ENCODE measurements at regions not wholly inside any gene's neighbourhood (a gene's known extent, or its start where the extent isn't known, plus 50 kb on each side); places are given as distances from the start of the nearest gene placed in this dataset.

DNA sequence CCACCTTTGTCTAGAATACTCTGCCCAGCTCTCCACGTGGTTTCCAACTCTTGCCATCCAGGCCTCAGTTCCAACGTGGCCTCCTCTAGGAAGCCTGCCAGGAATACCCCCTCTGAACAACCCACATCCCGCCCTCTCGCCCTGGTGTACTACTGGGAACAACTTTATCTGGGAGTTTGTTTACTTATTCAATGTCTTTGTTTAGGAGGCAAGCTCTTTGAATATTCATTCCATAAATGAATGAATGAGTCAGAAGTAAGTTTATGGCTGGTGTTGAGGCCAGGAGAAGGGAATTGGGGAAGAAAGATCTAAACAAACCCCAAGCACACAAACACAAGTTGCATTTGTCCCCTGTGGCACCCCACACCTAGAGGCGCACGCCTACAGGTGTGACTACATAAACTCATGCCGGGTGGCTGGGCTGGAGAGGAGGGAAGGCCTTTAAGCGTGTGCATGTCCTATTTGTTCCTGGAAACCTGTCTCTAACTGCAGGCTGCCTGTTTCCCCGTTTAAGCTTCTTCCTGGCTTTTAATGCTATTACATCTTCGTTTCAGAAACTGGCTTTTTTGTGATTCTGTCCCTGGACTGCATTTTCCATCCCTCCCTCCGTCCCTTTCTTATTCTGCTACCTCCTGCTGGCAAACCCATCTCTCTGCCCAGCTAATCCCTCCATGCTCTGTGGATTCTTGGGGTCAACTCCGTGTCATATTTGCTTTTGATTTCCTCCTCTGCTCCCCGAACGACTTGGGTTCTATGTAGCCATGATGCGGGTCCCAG is 57.9 kb downstream of the FZD10 start:
- TF ChIP-seq POLR2A (IDR thresholded peaks at IDR 0.05) (no peak), EP300 (IDR thresholded peaks at IDR 0.05) (no peak)
- TF ChIP-seq, protein P1, sequence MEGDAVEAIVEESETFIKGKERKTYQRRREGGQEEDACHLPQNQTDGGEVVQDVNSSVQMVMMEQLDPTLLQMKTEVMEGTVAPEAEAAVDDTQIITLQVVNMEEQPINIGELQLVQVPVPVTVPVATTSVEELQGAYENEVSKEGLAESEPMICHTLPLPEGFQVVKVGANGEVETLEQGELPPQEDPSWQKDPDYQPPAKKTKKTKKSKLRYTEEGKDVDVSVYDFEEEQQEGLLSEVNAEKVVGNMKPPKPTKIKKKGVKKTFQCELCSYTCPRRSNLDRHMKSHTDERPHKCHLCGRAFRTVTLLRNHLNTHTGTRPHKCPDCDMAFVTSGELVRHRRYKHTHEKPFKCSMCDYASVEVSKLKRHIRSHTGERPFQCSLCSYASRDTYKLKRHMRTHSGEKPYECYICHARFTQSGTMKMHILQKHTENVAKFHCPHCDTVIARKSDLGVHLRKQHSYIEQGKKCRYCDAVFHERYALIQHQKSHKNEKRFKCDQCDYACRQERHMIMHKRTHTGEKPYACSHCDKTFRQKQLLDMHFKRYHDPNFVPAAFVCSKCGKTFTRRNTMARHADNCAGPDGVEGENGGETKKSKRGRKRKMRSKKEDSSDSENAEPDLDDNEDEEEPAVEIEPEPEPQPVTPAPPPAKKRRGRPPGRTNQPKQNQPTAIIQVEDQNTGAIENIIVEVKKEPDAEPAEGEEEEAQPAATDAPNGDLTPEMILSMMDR (IDR thresholded peaks at IDR 0.05), result no peak
